ENCODE measurements at regions not wholly inside any gene's neighbourhood (a gene's known extent, or its start where the extent isn't known, plus 50 kb on each side); places are given as distances from the start of the nearest gene placed in this dataset.
"Not testable (repeated sequence)": the region's sequence is repeated elsewhere in the genome, so short reads cannot be mapped to it uniquely, and the experiment has no call there.

DNA sequence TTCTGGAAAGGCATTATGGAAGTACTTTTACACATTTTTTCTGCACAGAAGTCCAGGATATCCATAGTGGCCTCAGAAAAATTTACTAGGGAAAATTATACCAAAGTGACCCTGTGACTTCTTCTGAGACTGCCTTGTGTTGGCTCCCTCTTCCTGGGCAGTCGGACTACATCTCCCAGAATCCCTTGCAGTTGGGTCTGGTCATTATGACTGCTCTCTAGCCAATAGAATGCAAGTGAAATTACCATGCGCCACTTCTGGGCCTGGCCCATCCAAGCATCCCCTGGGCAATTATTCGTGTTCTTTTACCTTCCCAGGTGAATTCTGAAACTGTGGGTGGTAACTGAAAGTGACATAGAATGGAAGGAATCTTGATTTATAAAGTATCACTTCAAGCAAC, 430.9 kb downstream of the ACTR3B start:
- no peak for DNase-seq (ENCODE audit: low read depth)

DNA sequence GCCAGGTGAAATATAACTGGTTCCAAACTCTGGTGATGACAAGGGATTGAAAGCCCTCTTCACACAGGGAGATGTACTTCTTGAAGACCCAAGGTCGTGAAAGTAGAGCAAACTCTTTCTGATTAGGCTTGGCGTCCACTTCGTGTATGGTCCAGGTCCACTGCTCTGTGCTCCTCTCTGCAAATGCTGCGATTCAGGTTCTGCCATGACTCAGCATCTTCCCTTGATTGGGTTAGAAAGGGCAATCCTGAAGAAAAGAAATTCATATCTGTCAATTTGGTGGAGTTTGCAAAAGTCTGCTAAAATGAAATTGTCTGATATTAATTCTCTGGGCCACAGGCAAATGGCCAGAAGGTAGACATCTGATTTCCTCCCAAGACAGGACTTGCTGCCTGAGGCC, 431.4 kb downstream of the ACTR3B start:
- DNase-seq (ENCODE audit: low read depth) = no peak

- no peak for DNase-seq (ENCODE audit: low read depth)
These were observed 433.6 kb downstream of the ACTR3B start for GRCh38 chr7:153193144-153193595.

- no peak for DNase-seq (ENCODE audit: low read depth)
These were observed 457.5 kb downstream of the ACTR3B start for GRCh38 chr7:153217032-153217431.

DNA sequence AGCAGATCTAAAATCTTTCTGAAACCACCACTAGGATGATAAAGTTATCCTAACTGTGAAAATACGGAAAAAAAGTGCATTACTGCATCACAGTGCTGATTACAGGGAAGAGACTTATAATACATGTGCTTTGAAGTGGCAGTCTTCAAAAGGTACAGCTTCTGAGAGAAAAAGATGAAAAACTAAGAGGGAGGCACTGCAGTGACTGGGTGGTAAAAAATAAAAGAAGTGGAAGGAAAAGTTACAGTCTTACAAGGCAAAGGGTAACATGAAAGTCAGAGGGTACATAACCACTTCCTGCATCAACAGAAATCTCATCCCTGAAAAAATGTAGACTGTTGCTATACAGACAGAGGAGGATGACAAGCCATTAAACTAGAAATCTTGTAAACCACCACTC, 465.3 kb downstream of the ACTR3B start:
- DNase-seq (ENCODE audit: low read depth) = no peak

- DNase-seq (ENCODE audit: low read depth) = not testable (repeated sequence)
These were observed 485.6 kb downstream of the ACTR3B start for GRCh38 chr7:153245136-153245535.

GRCh38 chr7:153245809-153246208, 486.3 kb downstream of the ACTR3B start:
- no peak for DNase-seq (ENCODE audit: low read depth)

GRCh38 chr7:153247926-153248325, 488.4 kb downstream of the ACTR3B start:
- DNase-seq (ENCODE audit: low read depth) = no peak

DNA sequence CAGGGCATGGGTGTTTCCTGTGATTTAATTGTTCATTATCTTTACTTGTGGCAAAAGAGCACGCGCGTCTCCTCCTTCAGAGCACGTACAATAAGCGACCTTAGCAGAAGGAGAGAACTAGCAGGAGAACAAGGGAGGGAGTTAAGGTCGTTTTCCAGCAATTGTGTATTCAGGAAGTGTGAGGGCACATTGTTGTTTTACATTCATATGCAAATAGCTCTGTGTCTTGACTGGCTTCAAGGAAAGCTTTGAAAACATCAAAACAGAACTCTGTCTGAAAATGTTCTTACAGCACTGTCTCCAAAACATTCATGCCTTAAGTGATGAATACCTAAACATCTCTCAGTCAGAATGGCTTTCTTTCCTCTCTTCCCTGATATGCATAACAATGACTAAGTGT, 499.1 kb downstream of the ACTR3B start:
- DNase-seq (ENCODE audit: low read depth) = no peak

- no peak for DNase-seq (ENCODE audit: low read depth)
These were observed 516.8 kb downstream of the ACTR3B start for GRCh38 chr7:153276394-153276793.

DNA sequence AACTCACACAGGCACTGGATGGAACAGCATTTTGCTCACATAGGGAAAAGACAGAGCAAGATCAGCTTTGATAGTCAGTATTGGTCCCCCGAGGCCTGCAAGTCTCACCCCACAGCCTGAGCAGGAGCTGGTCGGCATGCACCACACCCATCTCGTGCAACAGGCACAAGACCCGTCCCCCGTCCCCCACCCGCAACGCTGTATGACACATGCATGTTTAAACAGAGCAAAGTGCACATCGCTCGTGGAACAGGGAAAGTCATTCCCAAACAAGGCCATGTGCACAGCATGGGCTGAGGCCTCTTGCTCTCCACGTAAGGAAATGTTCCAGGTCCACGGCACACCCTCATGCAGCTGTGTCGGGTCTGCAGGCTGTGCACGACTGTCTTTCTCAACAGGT, 527.2 kb downstream of the ACTR3B start:
- no peak for DNase-seq (ENCODE audit: low read depth)

GRCh38 chr7:153290066-153290465, 530.5 kb downstream of the ACTR3B start:
- DNase-seq (ENCODE audit: low read depth) = no peak

- DNase-seq (ENCODE audit: low read depth) = no peak
These were observed 537.6 kb downstream of the ACTR3B start for GRCh38 chr7:153297141-153297540.

DNA sequence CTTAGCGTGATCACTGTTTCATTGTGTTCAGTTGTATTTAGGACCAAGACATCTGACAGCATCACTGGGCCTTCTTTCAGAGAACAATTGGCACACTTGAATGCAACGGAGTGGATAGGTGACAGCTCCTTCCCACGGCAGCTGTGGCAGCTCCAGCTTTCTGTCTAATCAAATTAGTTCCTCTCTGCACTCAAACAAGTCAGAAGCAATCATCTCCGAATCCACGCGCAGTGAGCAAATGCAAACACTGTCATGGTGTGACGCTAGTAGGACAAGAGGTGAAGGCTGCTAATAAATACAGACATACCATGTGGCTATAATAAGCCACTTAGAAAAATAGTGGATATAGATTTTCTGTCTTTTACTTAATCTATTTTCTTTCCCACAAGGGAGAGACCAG, 542.4 kb downstream of the ACTR3B start:
- no peak for DNase-seq (ENCODE audit: low read depth)

- DNase-seq (ENCODE audit: low read depth) = no peak
These were observed 560.5 kb downstream of the ACTR3B start for GRCh38 chr7:153320005-153320404.

DNA sequence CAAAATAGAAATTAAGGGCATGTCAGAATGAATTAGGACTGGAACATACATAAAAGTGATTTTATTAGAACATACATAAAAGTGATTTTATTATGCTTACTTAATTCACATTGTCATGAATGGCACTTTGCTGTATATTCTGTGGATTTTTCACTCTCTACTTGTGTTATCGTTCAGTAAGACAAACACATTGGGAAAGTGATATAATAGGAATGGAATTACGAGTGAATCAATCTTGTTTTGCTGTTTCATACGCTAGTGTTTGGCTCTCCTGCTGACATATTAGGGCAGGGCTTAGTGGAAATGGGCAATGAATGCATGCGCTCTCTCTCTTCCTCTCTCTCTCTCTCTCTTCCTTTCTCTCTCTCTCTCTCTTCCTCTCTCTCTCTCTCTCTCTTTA, 561.1 kb downstream of the ACTR3B start:
- DNase-seq (ENCODE audit: low read depth) = no peak

DNA sequence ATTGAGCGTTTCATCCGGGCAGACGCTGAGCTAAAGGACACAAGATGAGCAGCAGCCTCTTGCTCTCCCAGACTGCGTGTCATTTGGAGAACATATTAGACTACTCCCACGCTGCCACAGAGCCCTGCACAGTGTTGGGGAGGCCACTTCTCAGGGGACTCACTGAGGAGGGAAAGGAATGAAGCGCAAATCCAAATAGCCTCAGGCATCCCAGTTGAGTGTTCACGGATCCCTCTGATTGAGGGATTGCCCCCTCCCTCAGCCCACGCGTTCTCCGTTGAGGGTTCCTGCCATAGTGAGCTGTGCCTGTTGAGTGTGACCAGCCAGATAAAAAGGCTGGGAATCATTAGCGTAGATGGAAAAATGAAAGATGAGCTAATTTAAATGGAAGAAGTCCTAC, 563.4 kb downstream of the ACTR3B start:
- DNase-seq (ENCODE audit: low read depth) = no peak

DNA sequence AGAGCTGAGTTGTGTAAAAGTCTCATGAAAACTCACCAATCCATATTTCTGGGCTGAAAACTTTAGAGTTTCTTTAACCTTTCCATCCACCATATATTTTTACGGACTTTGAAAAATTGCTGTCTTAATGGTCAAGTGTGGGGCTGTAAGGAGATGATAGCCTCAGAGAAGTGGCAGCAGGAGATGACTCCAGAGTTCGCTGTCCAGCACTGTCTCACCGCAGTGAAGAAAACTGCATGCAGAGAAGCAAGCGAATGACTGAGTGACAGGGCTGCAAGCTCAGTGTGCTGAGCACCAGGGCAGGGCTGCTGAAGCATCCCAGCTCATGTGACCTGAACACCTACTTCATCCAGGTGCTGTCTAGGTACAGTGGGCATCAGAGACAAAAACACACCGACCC, 564.5 kb downstream of the ACTR3B start:
- DNase-seq (ENCODE audit: low read depth) = no peak

- DNase-seq (ENCODE audit: low read depth) = no peak
These were observed 568.1 kb downstream of the ACTR3B start for GRCh38 chr7:153327683-153328082.

GRCh38 chr7:153331427-153331826, 571.9 kb downstream of the ACTR3B start:
- DNase-seq (ENCODE audit: low read depth) = no peak

GRCh38 chr7:153354071-153354470, 594.5 kb downstream of the ACTR3B start:
- no peak for DNase-seq (ENCODE audit: low read depth)

GRCh38 chr7:153370092-153370491, 610.5 kb downstream of the ACTR3B start:
- no peak for DNase-seq (ENCODE audit: low read depth)

GRCh38 chr7:153380636-153381035, 621.1 kb downstream of the ACTR3B start:
- no peak for DNase-seq (ENCODE audit: low read depth)

DNA sequence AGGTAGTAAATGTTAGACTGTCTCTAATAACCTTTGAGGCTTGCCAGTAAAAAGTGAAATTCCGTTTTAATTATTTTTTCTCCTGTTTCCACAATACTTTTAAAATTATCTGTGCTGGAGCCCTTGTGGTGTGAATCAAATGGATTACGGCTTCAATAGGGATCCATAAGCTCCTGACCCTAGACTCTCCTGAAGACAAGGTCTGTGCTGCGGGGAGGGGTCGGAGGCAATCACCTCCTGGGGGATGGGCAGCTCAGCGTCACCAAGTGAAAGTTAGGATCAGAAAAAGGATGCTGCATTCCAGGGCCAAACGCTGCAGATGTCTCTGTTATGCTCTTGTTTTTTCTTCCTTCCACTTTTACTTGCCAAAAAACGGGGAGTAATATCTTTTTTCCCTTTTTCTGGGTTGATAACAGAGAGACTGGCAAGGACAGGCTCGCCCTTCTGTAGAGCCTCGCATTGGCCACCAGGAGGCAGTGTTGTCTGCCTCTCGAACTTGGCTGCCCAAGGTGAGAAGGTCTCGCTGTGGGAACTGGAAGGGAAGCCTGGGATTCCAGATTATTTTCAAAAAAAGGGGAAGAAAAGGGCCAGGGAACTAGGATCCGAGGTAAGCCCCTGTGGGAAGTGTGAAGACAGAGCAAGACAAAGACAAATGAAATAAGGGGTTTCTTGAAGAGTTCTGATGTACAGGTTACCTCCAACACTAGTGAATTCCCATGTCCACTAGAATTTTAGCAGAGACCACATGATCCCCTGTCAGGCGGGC, 621.9 kb downstream of the ACTR3B start:
- no peak for DNase-seq (ENCODE audit: low read depth)
